ENCODE measurements at regions not wholly inside any gene's neighbourhood (a gene's known extent, or its start where the extent isn't known, plus 50 kb on each side); places are given as distances from the start of the nearest gene placed in this dataset.

- no peak for TF ChIP-seq FOXP2 (optimal IDR thresholded peaks at IDR 0.05; ENCODE audit: borderline replicate concordance, extremely low read depth, extremely low read length, insufficient read depth)
- no peak for TF ChIP-seq SIN3A (IDR thresholded peaks at IDR 0.05; ENCODE audit: borderline replicate concordance, insufficient read depth, low read length)
- TF ChIP-seq POLR2AphosphoS5 (IDR thresholded peaks at IDR 0.05; ENCODE audit: low read depth, low read length), result no peak
- no peak for TF ChIP-seq TAF1 (IDR thresholded peaks at IDR 0.05; ENCODE audit: borderline replicate concordance, insufficient read depth, low read length)
These were observed 51.8 kb upstream of the TLE1 start for GRCh38 chr9:81741103-81741502.

GRCh38 chr9:81748091-81748490 is 58.7 kb upstream of the TLE1 start:
- TF ChIP-seq SIN3A (IDR thresholded peaks at IDR 0.05; ENCODE audit: borderline replicate concordance, insufficient read depth, low read length) (no peak), REST (IDR thresholded peaks at IDR 0.05; ENCODE audit: insufficient read depth in 1 of 2, low read depth in 2 of 2, low read length in 2 of 2) (no peak), TAF1 (IDR thresholded peaks at IDR 0.05; ENCODE audit: borderline replicate concordance, insufficient read depth, low read length) (no peak), POLR2AphosphoS5 (IDR thresholded peaks at IDR 0.05; ENCODE audit: low read depth, low read length) (no peak), FOXP2 (optimal IDR thresholded peaks at IDR 0.05; ENCODE audit: borderline replicate concordance, extremely low read depth, extremely low read length, insufficient read depth) (no peak)

- TF ChIP-seq SIN3A (IDR thresholded peaks at IDR 0.05; ENCODE audit: borderline replicate concordance, insufficient read depth, low read length), result no peak
- TF ChIP-seq REST (IDR thresholded peaks at IDR 0.05; ENCODE audit: insufficient read depth in 1 of 2, low read depth in 2 of 2, low read length in 2 of 2), result no peak
- no peak for TF ChIP-seq FOXP2 (optimal IDR thresholded peaks at IDR 0.05; ENCODE audit: borderline replicate concordance, extremely low read depth, extremely low read length, insufficient read depth)
- TF ChIP-seq POLR2AphosphoS5 (IDR thresholded peaks at IDR 0.05; ENCODE audit: low read depth, low read length), result no peak
- TF ChIP-seq TAF1 (IDR thresholded peaks at IDR 0.05; ENCODE audit: borderline replicate concordance, insufficient read depth, low read length), result no peak
These were observed 64.1 kb upstream of the TLE1 start for GRCh38 chr9:81753436-81753835.

GRCh38 chr9:81754245-81754644 is 64.9 kb upstream of the TLE1 start:
- TF ChIP-seq POLR2AphosphoS5 (IDR thresholded peaks at IDR 0.05; ENCODE audit: low read depth, low read length) (no peak), TAF1 (IDR thresholded peaks at IDR 0.05; ENCODE audit: borderline replicate concordance, insufficient read depth, low read length) (no peak), SIN3A (IDR thresholded peaks at IDR 0.05; ENCODE audit: borderline replicate concordance, insufficient read depth, low read length) (no peak), FOXP2 (optimal IDR thresholded peaks at IDR 0.05; ENCODE audit: borderline replicate concordance, extremely low read depth, extremely low read length, insufficient read depth) (no peak), REST (IDR thresholded peaks at IDR 0.05; ENCODE audit: insufficient read depth in 1 of 2, low read depth in 2 of 2, low read length in 2 of 2) (no peak)

- no peak for TF ChIP-seq SIN3A (IDR thresholded peaks at IDR 0.05; ENCODE audit: borderline replicate concordance, insufficient read depth, low read length)
- TF ChIP-seq POLR2AphosphoS5 (IDR thresholded peaks at IDR 0.05; ENCODE audit: low read depth, low read length), result no peak
- no peak for TF ChIP-seq REST (IDR thresholded peaks at IDR 0.05; ENCODE audit: insufficient read depth in 1 of 2, low read depth in 2 of 2, low read length in 2 of 2)
- no peak for TF ChIP-seq FOXP2 (optimal IDR thresholded peaks at IDR 0.05; ENCODE audit: borderline replicate concordance, extremely low read depth, extremely low read length, insufficient read depth)
- TF ChIP-seq TAF1 (IDR thresholded peaks at IDR 0.05; ENCODE audit: borderline replicate concordance, insufficient read depth, low read length), result no peak
These were observed 66.4 kb upstream of the TLE1 start for GRCh38 chr9:81755721-81756120.
